Esophagus muscularis mucosa (tissue), 4 donors: ENCODE measurements at regions not wholly inside any gene's neighbourhood (a gene's known extent, or its start where the extent isn't known, plus 50 kb on each side); places are given as distances from the start of the nearest gene placed in this dataset.

Source experiments
- EP300 ChIP-seq: sonication (generic); formaldehyde crosslinking; IDR thresholded peaks from one replicate; pipeline ENCODE4 v1.6.1; 2017; ENCODE audit warnings: antibody characterized with exemption
- POLR2A ChIP-seq: fragments of 450-650 bp; IDR thresholded peaks from one replicate; pipeline ENCODE4 v1.6.1; 2017; ENCODE audit warnings: antibody characterized with exemption, moderate library complexity, mild to moderate bottlenecking, low read depth
- POLR2AphosphoS5 ChIP-seq, 2 donors: sonication (generic); formaldehyde crosslinking; IDR thresholded peaks; one replicate each; pipeline ENCODE4 v1.6.1; 2017; ENCODE audit warnings: antibody characterized with exemption in 2 of 2
- TF ChIP-seq, protein P1 (sequence below), 3 experiments: fragments of 200-600 bp in 2 of 3; fragments of 450-650 bp in 1 of 3; sonication (generic) in 2 of 3; IDR thresholded peaks; one replicate each; pipeline ENCODE4 v1.5.1; 2017 to 2019; ENCODE audit warnings: antibody characterized with exemption in 3 of 3, mild to moderate bottlenecking in 2 of 3, moderate library complexity in 1 of 3

DNA sequence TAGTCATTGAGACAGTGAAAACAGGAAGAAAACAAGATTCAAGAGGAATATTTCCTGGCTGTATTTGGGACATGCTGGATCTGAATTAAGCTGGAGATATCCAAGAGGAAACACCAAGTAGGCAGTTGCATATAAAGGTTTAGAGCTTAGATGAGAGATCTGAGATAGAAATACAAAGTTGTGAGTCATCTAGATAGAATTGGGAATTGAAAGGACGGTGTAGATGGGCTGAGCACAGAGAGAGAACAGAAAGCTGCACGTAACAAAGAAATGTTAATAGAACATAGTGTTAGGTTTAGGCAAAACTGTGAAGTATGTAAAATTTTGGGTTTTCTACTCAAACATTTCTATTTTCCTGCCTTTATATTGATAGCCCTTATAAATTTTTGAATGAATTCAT lies 218.5 kb upstream of the TMEM196 start:
- no peak for TF ChIP-seq POLR2AphosphoS5 (IDR thresholded peaks at IDR 0.05)
- TF ChIP-seq, protein P1, sequence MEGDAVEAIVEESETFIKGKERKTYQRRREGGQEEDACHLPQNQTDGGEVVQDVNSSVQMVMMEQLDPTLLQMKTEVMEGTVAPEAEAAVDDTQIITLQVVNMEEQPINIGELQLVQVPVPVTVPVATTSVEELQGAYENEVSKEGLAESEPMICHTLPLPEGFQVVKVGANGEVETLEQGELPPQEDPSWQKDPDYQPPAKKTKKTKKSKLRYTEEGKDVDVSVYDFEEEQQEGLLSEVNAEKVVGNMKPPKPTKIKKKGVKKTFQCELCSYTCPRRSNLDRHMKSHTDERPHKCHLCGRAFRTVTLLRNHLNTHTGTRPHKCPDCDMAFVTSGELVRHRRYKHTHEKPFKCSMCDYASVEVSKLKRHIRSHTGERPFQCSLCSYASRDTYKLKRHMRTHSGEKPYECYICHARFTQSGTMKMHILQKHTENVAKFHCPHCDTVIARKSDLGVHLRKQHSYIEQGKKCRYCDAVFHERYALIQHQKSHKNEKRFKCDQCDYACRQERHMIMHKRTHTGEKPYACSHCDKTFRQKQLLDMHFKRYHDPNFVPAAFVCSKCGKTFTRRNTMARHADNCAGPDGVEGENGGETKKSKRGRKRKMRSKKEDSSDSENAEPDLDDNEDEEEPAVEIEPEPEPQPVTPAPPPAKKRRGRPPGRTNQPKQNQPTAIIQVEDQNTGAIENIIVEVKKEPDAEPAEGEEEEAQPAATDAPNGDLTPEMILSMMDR (IDR thresholded peaks at IDR 0.05): no peak
- TF ChIP-seq POLR2A: no peak
- no peak for TF ChIP-seq EP300
